Activated CD8-positive, alpha-beta memory T cell treated with anti-CD3 and anti-CD28 coated beads for 1 hour (primary cell): ENCODE measurements at regions not wholly inside any gene's neighbourhood (a gene's known extent, or its start where the extent isn't known, plus 50 kb on each side); places are given as distances from the start of the nearest gene placed in this dataset.

Experiments
- DNase-seq, 2 donors: peaks; one replicate each; pipeline ENCODE4 v3.0.0-alpha.2; 2020; ENCODE audit warnings: low read depth in 1 of 2; ENCODE audit errors: extremely low read depth in 1 of 2

GRCh38 chr14:51442513-51443175 is 202.6 kb downstream of the TMX1 start:
- DNase-seq: no peak

- DNase-seq: no peak
Measured at GRCh38 chr14:51443195-51444018, 203.4 kb downstream of the TMX1 start.

- DNase-seq: no peak
Measured at GRCh38 chr14:51444353-51445000, 204.4 kb downstream of the TMX1 start.

GRCh38 chr14:51445001-51445390 is 204.9 kb downstream of the TMX1 start:
- DNase-seq: no peak

GRCh38 chr14:51446771-51447170 is 204.9 kb upstream of the FRMD6 start:
- no peak for DNase-seq

- no peak for DNase-seq
Measured at GRCh38 chr14:51447411-51447810, 204.3 kb upstream of the FRMD6 start.

GRCh38 chr14:51448831-51449670 is 202.7 kb upstream of the FRMD6 start:
- no peak for DNase-seq

GRCh38 chr14:51449681-51450080 is 202.0 kb upstream of the FRMD6 start:
- DNase-seq: no peak

- DNase-seq: no peak
Measured at GRCh38 chr14:51451561-51451960, 200.1 kb upstream of the FRMD6 start.

- no peak for DNase-seq
Measured at GRCh38 chr14:51453869-51454268, 197.8 kb upstream of the FRMD6 start.

- DNase-seq: no peak
Measured at GRCh38 chr14:51454351-51454750, 197.4 kb upstream of the FRMD6 start.

- no peak for DNase-seq
Measured at GRCh38 chr14:51455041-51455835, 196.5 kb upstream of the FRMD6 start.

GRCh38 chr14:51457843-51458562 is 193.7 kb upstream of the FRMD6 start:
- no peak for DNase-seq

GRCh38 chr14:51458563-51458955 is 193.2 kb upstream of the FRMD6 start:
- DNase-seq: no peak

- no peak for DNase-seq
Measured at GRCh38 chr14:51460011-51460410, 191.7 kb upstream of the FRMD6 start.

- DNase-seq: no peak
Measured at GRCh38 chr14:51462182-51462581, 189.5 kb upstream of the FRMD6 start.

- DNase-seq: no peak
Measured at GRCh38 chr14:51462706-51463105, 189.0 kb upstream of the FRMD6 start.

- no peak for DNase-seq
Measured at GRCh38 chr14:51463461-51463860, 188.2 kb upstream of the FRMD6 start.

GRCh38 chr14:51464411-51464810 is 187.3 kb upstream of the FRMD6 start:
- DNase-seq: no peak

GRCh38 chr14:51465486-51465885 is 186.2 kb upstream of the FRMD6 start:
- no peak for DNase-seq
